CD4-positive, CD25-positive, alpha-beta regulatory T cell (primary cell): ENCODE measurements at regions not wholly inside any gene's neighbourhood (a gene's known extent, or its start where the extent isn't known, plus 50 kb on each side); places are given as distances from the start of the nearest gene placed in this dataset.
A peak's percentile ranks its signal among the peaks of the same experiment; 100 is the strongest.

Source experiments
- ATAC-seq, 2 donors: fragments of 150-1000 bp; cut with Tn5 transposase; one replicate each; pipeline ENCODE4 v1.10.0; 2021; ENCODE audit warnings: low read depth in 2 of 2, moderate number of reproducible peaks in 2 of 2, moderate library complexity in 1 of 2
- DNase-seq, 3 donors: peaks; one replicate each; pipeline versions ENCODE4 v3.0.0 to v3.0.0-alpha.2; 2012 to 2022; ENCODE audit warnings: mixed read lengths in 1 of 3
- H3K27ac ChIP-seq: one replicate; pipeline ENCODE4 v1.7.0; 2013; ENCODE audit warnings: mild to moderate bottlenecking, low read length; ENCODE audit not compliant: insufficient read depth, poor library complexity, severe bottlenecking
- H3K27me3 ChIP-seq: one replicate; pipeline ENCODE4 v1.7.0; 2013; ENCODE audit warnings: low read length; ENCODE audit not compliant: control insufficient read depth, insufficient read depth
- H3K36me3 ChIP-seq: one replicate; pipeline ENCODE4 v1.7.0; 2013; ENCODE audit warnings: mild to moderate bottlenecking, low read length, moderate library complexity; ENCODE audit not compliant: control insufficient read depth, insufficient read depth
- H3K4me1 ChIP-seq: 2 replicates; pipeline ENCODE4 v1.7.0; 2013; ENCODE audit warnings: mild to moderate bottlenecking, low read length; ENCODE audit not compliant: insufficient read depth, control insufficient read depth, poor library complexity, severe bottlenecking
- H3K4me3 ChIP-seq: one replicate; pipeline ENCODE4 v1.7.0; 2013; ENCODE audit warnings: low read depth, mild to moderate bottlenecking, low read length, moderate library complexity
- H3K9me3 ChIP-seq, 2 experiments: 1 replicate in 1 of 2; 2 replicates in 1 of 2; pipeline ENCODE4 v1.7.0; 2013; ENCODE audit warnings: low read length in 2 of 2, mild to moderate bottlenecking in 1 of 2, moderate library complexity in 1 of 2; ENCODE audit not compliant: control insufficient read depth in 2 of 2
- H3K27ac Mint-ChIP-seq, 3 donors: one replicate each; pipeline ENCODE4 v1.8.0; 2020 to 2022; ENCODE audit warnings: mild to moderate bottlenecking in 3 of 3, mixed read lengths in 3 of 3, moderate library complexity in 2 of 3
- H3K27me3 Mint-ChIP-seq: one replicate; pipeline ENCODE4 v1.8.0; 2022; ENCODE audit warnings: mild to moderate bottlenecking, mixed read lengths
- H3K36me3 Mint-ChIP-seq: one replicate; pipeline ENCODE4 v1.8.0; 2020; ENCODE audit warnings: mixed read lengths
- H3K4me1 Mint-ChIP-seq, 4 donors: one replicate each; pipeline ENCODE4 v1.8.0; 2020 to 2022; ENCODE audit warnings: mixed read lengths in 4 of 4, mild to moderate bottlenecking in 1 of 4
- H3K4me3 Mint-ChIP-seq, 4 donors: one replicate each; pipeline ENCODE4 v1.8.0; 2020 to 2022; ENCODE audit warnings: mild to moderate bottlenecking in 4 of 4, mixed read lengths in 4 of 4, moderate library complexity in 3 of 4
- H3K9me3 Mint-ChIP-seq, 7 donors: one replicate each; pipeline ENCODE4 v1.8.0; 2020 to 2022; ENCODE audit warnings: mixed read lengths in 7 of 7, mild to moderate bottlenecking in 3 of 7, moderate library complexity in 2 of 7

- H3K9me3 ChIP-seq = no peaks in the 10 kb centered on the region
- H3K27me3 ChIP-seq = no peaks in the 10 kb centered on the region
- H3K4me1 ChIP-seq = no peaks in the 10 kb centered on the region
- Mint-ChIP-seq H3K4me3 (no peak overlapping the region), H3K9me3 (peaks cover 0 to 3% (median 0%) of the 10 kb centered on the region in 7 donors), H3K36me3 (no peaks in the 10 kb centered on the region), H3K27ac (no peak overlapping the region), H3K4me1 (no peaks in the 10 kb centered on the region), H3K27me3 (no peaks in the 10 kb centered on the region)
- ATAC-seq (no peak), DNase-seq (no peak)
- H3K27ac ChIP-seq = no peak overlapping the region
- H3K36me3 ChIP-seq = no peaks in the 10 kb centered on the region
- no peak overlapping the region for H3K4me3 ChIP-seq
Observed at GRCh38 chr2:2664989-2665833, 334.1 kb upstream of the MYT1L start.

- DNase-seq = no peak
- Histone ChIP-seq H3K4me3 (no peak overlapping the region), H3K27ac (no peak overlapping the region), H3K9me3 (peaks cover 0 to 6% of the 10 kb centered on the region in 2 experiments), H3K27me3 (no peaks in the 10 kb centered on the region), H3K4me1 (no peaks in the 10 kb centered on the region), H3K36me3 (no peaks in the 10 kb centered on the region)
- H3K36me3 Mint-ChIP-seq = no peaks in the 10 kb centered on the region
- no peak overlapping the region for H3K4me3 Mint-ChIP-seq
- no peak for ATAC-seq
- H3K27me3 Mint-ChIP-seq = no peaks in the 10 kb centered on the region
- H3K9me3 Mint-ChIP-seq = peaks cover 0 to 7% (median 0%) of the 10 kb centered on the region in 7 donors
- H3K27ac Mint-ChIP-seq = peak overlapping the region in 1 of 3 donors; percentile 53
- no peaks in the 10 kb centered on the region for H3K4me1 Mint-ChIP-seq
Observed at GRCh38 chr2:2663401-2664036, 332.4 kb upstream of the MYT1L start.

- Mint-ChIP-seq H3K27me3 (no peaks in the 10 kb centered on the region), H3K36me3 (no peaks in the 10 kb centered on the region), H3K4me3 (no peak overlapping the region), H3K27ac (no peak overlapping the region), H3K4me1 (no peaks in the 10 kb centered on the region), H3K9me3 (peaks cover 0 to 12% (median 1%) of the 10 kb centered on the region in 7 donors)
- Histone ChIP-seq H3K27me3 (no peaks in the 10 kb centered on the region), H3K27ac (no peak overlapping the region), H3K9me3 (peaks cover 0 to 6% of the 10 kb centered on the region in 2 experiments), H3K36me3 (no peaks in the 10 kb centered on the region), H3K4me3 (no peak overlapping the region), H3K4me1 (no peaks in the 10 kb centered on the region)
- DNase-seq (no peak), ATAC-seq (no peak)
Observed at GRCh38 chr2:2662847-2663356, 331.8 kb upstream of the MYT1L start.

- Mint-ChIP-seq H3K27me3 (no peaks in the 10 kb centered on the region), H3K4me3 (no peak overlapping the region), H3K27ac (no peak overlapping the region), H3K4me1 (peaks cover 0 to 2% (median 0%) of the 10 kb centered on the region in 4 donors), H3K36me3 (no peaks in the 10 kb centered on the region), H3K9me3 (peaks cover 0 to 12% (median 1%) of the 10 kb centered on the region in 7 donors)
- H3K9me3 ChIP-seq = peaks cover 0 to 6% of the 10 kb centered on the region in 2 experiments
- no peak overlapping the region for H3K27ac ChIP-seq
- no peaks in the 10 kb centered on the region for H3K36me3 ChIP-seq
- no peaks in the 10 kb centered on the region for H3K27me3 ChIP-seq
- no peak for DNase-seq
- no peaks in the 10 kb centered on the region for H3K4me1 ChIP-seq
- no peak for ATAC-seq
- H3K4me3 ChIP-seq = no peak overlapping the region
Observed at GRCh38 chr2:2662037-2662846, 331.2 kb upstream of the MYT1L start.

GRCh38 chr2:2660789-2661355 is 329.8 kb upstream of the MYT1L start:
- DNase-seq = no peak

GRCh38 chr2:2657121-2657962 is 326.3 kb upstream of the MYT1L start:
- no peak for ATAC-seq
- H3K27ac Mint-ChIP-seq = peak overlapping the region in 1 of 3 donors; percentile 31
- Histone ChIP-seq H3K27me3 (no peaks in the 10 kb centered on the region), H3K27ac (no peak overlapping the region), H3K36me3 (no peaks in the 10 kb centered on the region), H3K4me3 (no peak overlapping the region), H3K4me1 (no peaks in the 10 kb centered on the region), H3K9me3 (peaks cover 0 to 6% of the 10 kb centered on the region in 2 experiments)
- H3K4me1 Mint-ChIP-seq = peaks cover 0 to 4% (median 0%) of the 10 kb centered on the region in 4 donors
- H3K27me3 Mint-ChIP-seq = no peaks in the 10 kb centered on the region
- no peaks in the 10 kb centered on the region for H3K36me3 Mint-ChIP-seq
- H3K4me3 Mint-ChIP-seq = no peak overlapping the region
- H3K9me3 Mint-ChIP-seq = peaks cover 0 to 12% (median 0%) of the 10 kb centered on the region in 7 donors
- DNase-seq = no peak

More at GRCh38 chr2:2660789-2661355, 329.8 kb upstream of the MYT1L start:
- Histone ChIP-seq H3K4me3 (no peak overlapping the region), H3K4me1 (no peaks in the 10 kb centered on the region), H3K27ac (no peak overlapping the region), H3K9me3 (peaks cover 0 to 6% of the 10 kb centered on the region in 2 experiments), H3K27me3 (no peaks in the 10 kb centered on the region), H3K36me3 (no peaks in the 10 kb centered on the region)
- no peak overlapping the region for H3K4me3 Mint-ChIP-seq
- H3K27me3 Mint-ChIP-seq = no peaks in the 10 kb centered on the region
- H3K4me1 Mint-ChIP-seq = peaks cover 0 to 4% (median 0%) of the 10 kb centered on the region in 4 donors
- H3K36me3 Mint-ChIP-seq = no peaks in the 10 kb centered on the region
- no peak overlapping the region for H3K27ac Mint-ChIP-seq
- H3K9me3 Mint-ChIP-seq = peaks cover 0 to 12% (median 1%) of the 10 kb centered on the region in 7 donors
- ATAC-seq = no peak
